NB4 (cell line): ENCODE measurements at regions not wholly inside any gene's neighbourhood (a gene's known extent, or its start where the extent isn't known, plus 50 kb on each side); places are given as distances from the start of the nearest gene placed in this dataset.

Experiments used
- MYC ChIP-seq: IDR thresholded peaks from 2 replicates; pipeline ENCODE4 v1.6.1; 2011; ENCODE audit warnings: low read depth, low read length
- POLR2A ChIP-seq: IDR thresholded peaks from 2 replicates; pipeline ENCODE4 v1.6.1; 2011; ENCODE audit warnings: mild to moderate bottlenecking; ENCODE audit not compliant: insufficient read length; ENCODE audit errors: extremely low read depth
- TF ChIP-seq, protein P1 (sequence below): IDR thresholded peaks from one replicate; pipeline ENCODE4 v1.5.1; 2012; ENCODE audit warnings: low read depth, low read length

GRCh38 chr13:59601993-59602392 is 561.7 kb downstream of the DIAPH3 start:
- no peak for TF ChIP-seq POLR2A
- TF ChIP-seq, protein P1, sequence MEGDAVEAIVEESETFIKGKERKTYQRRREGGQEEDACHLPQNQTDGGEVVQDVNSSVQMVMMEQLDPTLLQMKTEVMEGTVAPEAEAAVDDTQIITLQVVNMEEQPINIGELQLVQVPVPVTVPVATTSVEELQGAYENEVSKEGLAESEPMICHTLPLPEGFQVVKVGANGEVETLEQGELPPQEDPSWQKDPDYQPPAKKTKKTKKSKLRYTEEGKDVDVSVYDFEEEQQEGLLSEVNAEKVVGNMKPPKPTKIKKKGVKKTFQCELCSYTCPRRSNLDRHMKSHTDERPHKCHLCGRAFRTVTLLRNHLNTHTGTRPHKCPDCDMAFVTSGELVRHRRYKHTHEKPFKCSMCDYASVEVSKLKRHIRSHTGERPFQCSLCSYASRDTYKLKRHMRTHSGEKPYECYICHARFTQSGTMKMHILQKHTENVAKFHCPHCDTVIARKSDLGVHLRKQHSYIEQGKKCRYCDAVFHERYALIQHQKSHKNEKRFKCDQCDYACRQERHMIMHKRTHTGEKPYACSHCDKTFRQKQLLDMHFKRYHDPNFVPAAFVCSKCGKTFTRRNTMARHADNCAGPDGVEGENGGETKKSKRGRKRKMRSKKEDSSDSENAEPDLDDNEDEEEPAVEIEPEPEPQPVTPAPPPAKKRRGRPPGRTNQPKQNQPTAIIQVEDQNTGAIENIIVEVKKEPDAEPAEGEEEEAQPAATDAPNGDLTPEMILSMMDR: no peak
- no peak for TF ChIP-seq MYC
